Kidney tubule cell (primary cell): ENCODE measurements at regions not wholly inside any gene's neighbourhood (a gene's known extent, or its start where the extent isn't known, plus 50 kb on each side); places are given as distances from the start of the nearest gene placed in this dataset.

Source experiments
- DNase-seq: peaks from one replicate; pipeline ENCODE4 v3.0.0-alpha.2; 2018; ENCODE audit warnings: low spot score

DNA sequence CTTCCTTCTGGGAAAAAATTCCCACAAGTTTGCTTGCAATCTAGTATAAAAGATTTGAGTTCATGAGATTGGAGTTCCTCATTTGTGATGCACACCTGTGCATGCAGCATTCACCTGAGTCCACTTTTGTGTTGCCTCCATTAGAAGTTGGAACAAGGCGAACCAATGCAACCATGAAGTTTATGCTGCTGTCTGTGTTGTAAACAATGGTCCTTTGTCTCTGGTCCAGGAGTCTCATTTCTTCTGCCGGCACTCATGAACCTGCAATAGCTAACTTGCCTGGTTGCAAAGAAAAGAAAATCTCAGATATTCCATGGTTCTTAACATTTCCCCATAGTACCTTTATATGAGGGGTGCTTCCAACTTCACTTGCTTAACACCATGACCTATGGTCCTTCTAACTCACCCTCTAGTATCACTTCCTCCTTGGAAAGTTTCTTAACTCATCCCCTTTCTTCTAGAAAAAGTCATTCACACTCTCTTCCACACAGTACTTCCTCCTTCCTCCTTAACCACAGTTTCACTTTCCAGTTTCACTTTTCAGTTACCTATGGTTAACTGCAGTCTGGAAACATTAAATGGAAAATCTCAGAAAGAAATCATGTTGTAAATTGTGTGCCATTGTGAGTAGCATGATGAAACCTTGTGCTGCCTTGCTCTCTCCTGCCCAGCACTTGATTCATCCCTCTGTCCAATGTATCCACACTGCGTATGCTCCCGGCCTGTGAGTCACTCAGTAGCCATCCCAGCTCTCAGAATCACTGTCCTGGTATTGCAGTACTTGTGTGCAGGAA lies 128.8 kb upstream of the TRIB2 start:
- peak; percentile 94 for DNase-seq

DNA sequence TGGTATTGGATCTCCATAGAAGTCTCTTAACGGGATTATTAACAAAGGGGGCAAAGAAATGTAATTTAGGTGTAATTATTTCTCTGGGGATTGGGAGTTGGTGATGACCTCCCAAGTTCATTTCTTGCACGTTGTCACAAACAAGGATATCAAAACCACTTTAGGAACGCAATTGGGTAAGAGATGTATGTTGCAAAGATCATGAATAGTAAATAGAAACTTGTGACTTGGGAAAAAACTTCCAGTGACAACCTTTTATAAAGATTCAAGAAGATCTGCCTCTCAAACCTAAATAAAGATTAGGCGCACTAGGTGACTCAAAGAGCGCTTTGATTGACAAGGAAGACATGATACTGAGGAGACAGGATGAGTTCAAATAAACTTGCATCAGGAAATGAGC lies 127.8 kb upstream of the TRIB2 start:
- peak; percentile 27 for DNase-seq

DNA sequence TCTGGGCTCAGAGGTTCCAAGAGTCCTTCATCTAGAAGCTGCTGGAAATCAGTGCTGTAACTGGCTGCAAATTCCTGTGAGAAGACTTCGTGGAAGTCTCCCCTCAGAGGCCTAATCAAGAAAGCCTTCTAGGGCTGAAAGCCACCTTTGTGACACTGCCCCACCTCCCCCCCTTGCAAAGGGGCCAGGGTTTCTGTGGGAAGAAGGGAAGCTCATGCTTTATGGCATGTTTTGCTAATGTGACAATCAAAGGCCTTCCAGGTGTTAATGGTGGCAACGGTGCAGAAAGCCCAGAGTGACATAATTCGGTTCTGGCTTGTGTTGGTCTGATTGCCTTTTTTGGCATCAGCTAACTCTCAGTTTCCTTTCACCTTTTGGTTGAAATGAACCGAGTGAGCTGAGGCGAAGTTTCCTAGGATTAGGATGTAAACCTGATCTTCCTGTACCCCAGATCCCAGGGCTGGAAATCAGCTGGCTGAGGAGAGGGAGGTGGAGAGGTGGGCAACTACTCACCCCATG lies 126.9 kb upstream of the TRIB2 start:
- no peak for DNase-seq

DNA sequence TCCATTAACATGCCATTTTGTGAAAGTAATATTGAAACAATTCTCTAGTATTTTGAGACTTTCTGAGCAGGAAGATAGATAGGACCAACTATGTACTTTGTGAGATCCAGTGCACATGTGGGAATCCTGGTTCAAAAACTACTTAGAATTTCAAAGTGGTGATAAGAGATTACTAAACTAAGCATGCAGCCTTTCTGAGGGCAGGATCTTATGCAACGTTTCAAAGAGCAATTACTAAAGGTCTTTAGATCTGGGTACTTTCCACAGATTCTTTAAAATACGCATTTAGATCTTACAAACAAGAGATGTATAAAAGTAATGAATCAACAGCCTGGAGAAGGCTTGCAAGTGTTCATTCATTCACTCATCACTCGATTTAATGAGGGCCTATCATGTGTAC lies 124.4 kb upstream of the TRIB2 start:
- DNase-seq: no peak

DNA sequence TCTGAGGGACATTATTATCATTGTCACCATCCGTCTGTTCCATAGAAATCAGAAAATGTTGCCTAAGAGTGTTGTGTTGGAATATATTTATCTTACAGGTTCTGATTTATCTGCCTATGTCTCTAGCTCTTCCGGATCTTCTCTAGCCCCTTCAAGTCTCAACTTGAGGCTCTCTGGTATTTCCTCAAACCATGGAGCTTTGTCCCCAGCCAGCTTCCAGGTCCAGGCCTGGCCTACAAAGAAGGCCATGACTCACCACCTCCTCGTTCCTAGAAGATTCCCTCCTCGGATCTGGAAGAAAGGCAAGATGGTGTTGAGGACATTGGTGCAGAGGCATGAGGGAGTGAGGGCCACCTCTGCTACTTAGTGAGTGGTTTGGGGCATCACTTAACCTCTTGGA lies 122.1 kb upstream of the TRIB2 start:
- DNase-seq: no peak

DNA sequence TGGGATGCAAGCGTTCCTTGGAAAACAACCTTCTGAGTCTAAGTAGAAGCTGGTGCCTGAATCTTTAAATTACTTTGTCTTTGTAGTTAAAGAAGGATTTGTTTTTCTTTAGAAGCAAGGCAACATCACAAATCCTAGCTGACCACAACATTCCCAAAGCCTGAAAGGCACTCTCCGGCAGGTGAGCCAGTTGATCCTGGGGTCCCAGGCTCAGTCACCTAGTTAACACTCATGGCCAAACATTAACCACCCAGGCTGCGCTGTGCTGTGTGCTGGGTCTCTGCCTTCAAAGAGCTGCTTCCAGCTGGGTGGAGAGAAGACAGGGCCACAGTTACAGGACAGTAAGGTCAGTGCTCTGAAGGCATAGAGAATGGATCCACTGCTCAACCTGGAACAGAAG lies 120.0 kb upstream of the TRIB2 start:
- peak; percentile 75 for DNase-seq

DNA sequence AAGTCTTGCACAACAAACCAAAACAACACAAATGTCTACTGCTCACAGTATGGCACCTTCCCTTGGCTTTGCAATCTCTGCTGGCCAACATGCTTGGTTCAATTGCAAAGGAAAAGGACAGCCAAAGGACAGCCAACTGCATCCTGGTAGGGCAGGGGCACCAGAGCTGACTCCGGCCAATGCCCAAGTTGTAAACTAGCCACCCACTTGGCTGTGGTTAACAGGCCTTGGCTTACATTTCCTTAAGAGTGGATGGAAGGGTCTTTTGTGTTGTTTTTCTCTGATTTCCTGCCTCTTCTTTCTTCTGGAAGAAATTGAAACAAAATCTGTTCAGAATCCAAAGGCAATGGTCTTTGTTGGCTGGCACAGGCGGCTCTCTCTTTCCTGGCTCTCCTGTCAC lies 119.1 kb upstream of the TRIB2 start:
- DNase-seq: no peak

DNA sequence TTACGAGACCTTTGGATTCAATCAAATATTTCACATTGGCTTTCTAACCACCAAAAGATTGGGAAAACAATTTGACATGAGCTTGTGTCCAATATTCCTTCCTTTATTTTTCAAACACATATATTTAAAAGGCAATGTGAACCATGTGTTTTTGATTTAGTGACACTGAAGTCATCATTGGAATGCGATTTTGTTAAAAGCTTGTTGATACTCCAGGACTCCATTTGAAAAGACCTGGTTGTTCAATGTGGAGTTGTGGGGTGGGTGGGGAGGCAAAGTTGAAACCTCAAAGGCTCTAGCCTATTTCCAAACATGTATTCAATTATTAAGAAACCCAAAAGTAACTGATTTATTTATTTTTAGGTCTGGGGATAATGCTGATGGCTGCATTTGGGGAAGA lies 114.1 kb upstream of the TRIB2 start:
- DNase-seq: no peak

DNA sequence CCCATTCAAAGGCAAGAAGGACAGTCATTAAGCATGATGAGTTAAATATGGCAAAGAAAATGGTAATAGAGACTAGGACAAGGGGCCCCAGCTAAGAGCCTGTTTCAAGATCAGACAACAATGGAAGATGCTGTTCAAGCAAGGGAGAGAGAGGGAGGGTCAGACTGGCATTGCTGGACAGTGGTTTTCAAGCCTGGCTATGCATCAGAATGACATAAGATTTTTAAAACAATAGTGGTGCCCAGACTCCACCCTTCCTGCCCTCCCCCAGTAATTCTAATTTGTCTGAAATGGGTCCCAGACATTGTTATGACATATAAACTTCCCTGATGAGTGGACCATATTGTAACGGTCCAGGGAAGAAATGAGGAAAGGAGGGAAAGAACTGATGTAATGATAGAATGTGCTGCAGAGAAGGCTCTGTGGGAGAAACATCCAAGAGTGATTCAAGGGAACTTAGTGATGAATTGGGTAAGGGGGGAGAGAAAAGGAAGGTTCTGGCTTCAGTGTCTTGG lies 112.9 kb upstream of the TRIB2 start:
- peak; percentile 30 for DNase-seq

DNA sequence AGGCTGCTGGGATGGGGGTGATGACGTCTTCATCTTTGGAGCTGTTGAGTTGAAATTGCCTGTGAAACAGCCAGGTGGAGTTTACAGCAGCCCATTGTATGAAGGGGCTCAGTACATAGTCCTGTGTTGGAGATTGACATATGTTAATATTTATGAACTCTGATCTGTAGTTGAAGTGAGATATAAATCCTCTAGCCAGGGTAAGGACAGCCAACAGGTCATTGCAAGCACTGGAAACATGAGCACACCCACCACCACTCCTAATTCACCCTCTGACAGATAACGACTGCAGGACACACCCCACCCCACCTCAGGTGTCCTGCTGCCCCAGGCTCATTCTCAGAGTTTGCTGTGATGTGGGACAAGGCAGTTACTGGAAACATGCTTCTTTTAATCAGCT lies 112.4 kb upstream of the TRIB2 start:
- DNase-seq: no peak

DNA sequence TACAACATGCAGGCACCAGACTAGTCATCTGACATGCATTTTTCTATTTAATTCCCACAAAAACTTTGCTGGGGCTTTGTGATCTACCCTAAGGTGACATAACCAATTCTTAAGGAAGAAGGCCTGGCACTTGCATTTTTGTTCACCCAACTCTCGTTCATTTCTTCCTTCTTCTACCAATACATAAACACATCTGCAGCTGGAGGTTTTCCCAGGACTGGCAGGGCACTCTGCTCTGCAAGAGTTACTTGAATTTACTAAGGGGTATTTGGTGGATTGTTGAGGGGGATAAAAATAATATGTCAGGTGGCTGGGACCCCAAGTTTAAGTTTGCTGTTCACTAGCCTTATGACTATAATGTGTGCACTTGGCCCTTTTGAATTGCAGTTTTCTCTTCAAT lies 111.4 kb upstream of the TRIB2 start:
- no peak for DNase-seq

DNA sequence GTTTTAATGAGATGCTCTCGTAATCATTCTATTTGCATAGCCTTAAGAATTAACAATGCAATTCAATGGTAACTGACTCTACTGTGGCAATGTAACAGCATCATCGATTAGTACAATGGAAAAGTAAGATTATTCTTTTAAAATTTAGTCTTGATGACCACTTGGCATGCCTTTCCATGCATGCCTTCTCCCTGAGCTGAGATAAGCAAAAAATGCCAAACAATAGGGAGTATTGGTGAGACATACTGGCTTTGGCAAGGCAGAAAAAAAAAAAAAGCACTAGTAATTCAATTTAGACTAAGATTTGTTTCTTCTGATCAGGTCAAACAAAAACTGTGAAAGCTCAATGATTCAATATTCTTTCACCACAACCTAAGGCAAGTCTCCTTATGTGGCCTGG lies 110.8 kb upstream of the TRIB2 start:
- peak; percentile 54 for DNase-seq

DNA sequence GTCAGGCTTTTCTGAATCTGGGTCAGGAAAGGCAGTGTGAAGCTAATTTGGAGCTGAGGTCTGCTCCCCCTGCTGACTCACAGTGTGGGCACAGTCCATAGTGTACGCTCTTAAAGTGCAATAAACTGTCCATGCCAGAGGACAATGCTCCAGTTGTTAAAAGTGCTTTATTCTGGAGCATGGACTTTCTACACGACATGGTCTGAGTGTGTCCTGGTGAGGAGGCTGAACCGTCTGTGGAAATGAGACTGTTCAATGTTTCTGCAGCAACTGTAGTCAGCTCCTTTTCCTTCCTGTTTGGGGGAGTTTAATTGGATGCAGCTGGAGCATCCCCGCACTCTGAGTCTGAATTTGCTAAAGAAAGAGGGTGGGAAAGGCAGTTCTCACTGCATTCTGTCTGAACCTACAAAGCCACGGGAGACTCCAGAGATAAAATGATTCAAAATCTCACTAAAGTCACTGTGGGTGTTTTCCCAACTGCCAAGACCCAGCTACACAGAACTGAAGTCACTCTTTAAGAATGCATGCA lies 110.2 kb upstream of the TRIB2 start:
- DNase-seq: peak; percentile 52

DNA sequence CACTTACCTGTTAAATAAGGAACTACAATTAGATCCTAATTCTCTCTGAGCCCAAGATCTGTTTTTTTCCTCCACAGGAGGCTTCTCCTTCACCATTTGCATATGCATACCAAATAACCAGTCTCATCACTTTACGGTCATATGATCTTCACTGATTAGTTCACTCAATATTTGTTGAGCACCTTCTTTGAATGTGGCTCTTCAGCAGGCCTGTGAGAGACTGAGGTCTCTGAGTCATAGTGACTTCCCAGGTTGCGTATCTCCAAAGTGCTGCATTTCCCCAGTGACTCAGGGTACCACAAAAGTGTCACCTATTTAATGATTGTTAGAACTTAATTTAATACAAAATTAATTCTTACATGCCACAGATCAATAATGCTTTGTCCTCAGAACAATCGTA lies 108.8 kb upstream of the TRIB2 start:
- DNase-seq: peak; percentile 96

DNA sequence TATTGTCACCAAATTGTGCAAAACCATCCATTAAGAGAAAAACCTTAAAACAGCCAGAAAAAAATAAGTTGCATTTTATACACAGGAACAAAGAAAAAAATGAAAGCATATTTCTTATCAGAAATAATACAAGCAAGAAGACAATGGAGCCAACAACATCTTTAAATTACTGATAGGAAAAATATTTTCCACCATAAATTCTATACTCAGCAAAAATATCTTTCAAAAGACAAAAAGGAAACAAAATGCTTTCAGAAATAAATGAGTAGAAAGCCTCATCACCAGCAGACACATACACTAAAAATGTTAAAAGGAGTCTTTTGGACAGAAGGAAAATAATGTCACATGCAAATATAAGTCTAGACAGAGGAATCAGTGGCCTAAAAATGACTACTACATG lies 106.4 kb upstream of the TRIB2 start:
- no peak for DNase-seq

DNA sequence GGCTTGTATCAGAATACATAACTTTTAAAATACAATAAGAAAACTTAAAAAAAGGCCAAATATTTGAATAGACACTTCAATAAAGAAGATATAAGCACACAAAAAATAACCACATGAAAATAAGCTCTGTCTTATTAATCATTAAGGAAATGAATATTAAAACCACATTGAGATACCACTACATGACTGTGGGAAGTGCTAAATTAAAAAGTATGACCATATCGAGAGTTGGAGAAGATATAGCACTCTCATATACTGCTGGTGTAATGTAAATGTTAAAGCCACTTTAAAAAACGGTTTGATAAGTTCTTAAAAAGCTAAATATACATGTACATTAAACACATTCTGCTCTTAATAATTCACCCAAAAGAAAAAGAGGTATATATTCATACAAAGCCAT lies 104.6 kb upstream of the TRIB2 start:
- DNase-seq: no peak

DNA sequence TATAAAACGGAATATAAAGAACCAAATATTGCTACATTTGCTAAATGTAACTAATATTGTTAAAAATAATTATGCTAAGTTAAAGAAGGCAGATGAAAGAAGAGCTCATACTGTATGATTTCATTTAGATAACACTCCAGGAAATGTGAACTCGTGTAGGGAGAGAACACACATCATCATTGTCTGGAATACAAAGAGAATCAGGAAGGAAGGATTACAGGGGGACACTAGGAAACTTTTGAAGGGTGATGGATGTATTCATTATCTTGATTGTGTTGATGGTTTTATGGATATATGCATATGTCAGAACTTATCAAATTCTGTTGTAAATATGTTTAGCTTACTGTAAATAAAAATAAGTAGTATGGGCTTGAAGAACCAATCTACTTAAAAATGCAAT lies 104.1 kb upstream of the TRIB2 start:
- peak; percentile 29 for DNase-seq

DNA sequence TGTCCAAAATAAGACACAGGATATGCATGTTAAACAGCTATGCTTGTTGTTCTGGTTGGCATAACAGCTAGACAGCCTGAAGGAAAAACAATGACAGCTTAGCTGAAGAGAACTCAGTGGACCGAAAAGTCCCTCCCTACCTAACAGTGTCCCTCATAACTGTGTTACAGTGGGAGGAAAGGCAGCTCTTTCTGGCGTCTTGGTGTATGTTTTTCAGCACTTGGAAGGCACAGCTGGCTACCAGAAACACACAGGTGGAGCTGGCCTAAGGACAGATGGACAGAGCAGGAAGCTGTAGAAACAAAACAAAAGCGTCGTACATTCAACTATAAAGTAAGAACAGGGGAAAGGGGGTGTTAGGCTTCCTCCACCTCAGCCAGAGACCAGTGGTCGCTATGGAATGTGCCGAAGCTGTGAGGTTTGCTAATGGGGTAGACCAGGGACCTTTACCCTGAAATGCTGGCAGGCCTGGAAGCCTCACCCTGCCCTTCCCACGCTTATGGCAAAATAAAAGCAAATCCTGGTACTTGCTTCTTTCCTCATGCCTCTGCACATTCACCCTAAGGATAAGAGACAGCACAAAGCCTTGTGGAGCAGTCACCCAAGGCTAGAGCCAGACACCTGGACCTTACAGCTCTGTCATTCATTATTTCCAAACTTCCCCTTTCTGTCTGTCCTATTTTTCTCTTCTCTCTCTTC lies 103.5 kb upstream of the TRIB2 start:
- peak; percentile 91 for DNase-seq

DNA sequence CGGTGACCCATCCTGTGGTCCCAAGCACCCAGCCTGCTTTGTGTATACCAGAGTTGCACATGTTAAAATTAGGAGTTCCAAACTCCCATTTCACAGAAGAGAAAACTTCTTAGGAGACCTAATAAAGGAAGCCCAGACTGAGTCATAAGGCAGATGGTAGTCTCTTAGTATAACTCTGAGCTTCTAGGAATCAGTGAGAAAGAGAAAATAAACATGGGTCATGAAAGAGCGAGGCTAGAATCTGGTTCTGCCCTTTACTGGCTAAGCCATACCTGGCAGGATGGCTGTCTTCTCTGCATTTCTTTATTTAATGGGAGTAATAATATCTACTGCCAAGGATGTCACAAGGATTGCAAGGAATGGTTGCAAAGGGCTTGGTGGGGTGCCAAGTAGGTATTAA lies 101.2 kb upstream of the TRIB2 start:
- no peak for DNase-seq

DNA sequence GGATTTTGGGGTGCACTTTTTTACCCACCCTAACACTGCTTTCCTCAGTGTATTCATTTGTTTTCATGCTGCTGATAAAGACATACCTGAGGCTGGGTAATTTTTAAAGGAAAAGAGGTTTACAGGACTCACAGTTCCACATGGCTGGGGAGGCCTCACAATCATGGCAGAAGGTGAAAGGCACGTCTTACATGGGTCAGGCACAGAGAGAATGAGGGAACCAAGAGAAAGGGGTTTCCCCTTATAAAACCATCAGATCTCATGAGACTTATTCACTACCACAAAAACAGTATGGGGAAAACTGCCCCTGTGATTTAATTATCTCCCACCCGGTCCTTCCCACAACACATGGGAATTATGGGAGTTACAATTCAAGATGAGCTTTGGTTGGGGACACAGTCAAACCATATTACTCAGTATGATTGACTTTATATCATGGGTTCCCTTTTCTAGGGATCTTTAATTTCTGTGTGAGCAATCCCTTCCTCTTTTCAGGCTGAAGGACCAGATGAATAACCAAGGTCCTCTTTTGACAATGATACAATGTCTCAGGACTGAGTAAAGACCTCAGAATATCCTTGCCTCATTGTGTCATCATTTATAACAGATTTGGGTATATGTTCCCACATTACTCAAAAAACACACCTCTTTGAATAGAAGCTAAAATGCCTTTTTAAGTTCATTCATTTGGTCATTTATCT lies 100.1 kb upstream of the TRIB2 start:
- DNase-seq: no peak

DNA sequence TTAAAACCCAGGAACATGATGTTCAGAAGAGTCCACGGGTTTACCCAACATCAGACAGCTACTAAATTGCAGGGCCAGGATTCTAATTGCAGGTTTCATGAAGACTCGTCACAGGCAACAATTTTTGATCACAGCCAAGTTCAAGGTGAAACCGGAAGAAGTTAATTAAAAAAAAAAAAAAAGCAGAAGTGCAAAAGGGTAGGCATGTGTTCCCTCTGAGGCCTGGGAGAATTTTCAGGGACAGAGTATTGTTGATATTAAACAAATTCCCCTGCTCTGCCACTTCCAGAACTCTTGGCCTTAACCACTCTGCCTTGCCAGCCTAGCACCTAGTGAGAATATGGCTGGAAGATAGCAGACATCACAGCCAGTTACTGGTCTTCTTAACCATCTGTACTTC lies 99.4 kb upstream of the TRIB2 start:
- DNase-seq: no peak

DNA sequence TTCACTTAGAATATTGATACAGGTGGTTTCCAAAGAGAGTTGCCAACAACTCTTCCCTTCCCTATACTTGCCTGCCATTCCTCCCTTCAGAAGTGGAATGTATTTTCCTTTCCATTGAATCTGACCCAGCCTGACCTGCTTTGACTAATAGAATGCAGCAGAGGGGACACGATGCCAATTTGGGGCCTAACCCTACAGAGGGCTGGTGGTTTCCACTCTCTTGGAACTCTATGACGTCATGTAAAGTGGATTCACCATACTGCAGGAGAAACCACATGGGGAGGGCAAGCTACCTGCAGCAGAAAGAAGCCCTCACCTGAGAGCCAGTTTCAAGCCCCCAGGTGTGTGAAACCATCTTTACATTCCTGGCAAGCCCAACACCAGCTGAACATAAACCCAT lies 98.9 kb upstream of the TRIB2 start:
- peak; percentile 23 for DNase-seq

DNA sequence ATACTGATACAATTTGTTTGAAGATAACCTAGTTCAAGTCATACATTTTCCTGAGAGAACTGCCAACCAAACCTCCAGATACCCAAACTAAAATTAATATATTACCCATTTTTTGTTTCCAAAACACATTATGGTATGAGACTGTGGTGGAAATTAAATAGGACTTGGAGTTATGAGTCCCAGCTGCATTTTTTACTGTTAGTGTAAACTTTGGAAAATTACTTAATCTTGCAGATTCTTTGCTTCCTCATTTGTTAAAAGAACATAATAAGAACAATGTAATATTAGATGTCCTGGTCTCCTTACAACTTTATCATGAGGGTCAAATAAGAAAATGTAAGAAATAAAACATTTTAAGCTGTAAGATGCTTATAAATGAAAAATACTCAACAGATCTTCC lies 98.2 kb upstream of the TRIB2 start:
- no peak for DNase-seq
